Nephron (organoid): ENCODE measurements at regions not wholly inside any gene's neighbourhood (a gene's known extent, or its start where the extent isn't known, plus 50 kb on each side); places are given as distances from the start of the nearest gene placed in this dataset.

Experiments
- H3K27ac Mint-ChIP-seq, 3 experiments: 2 replicates each; pipeline ENCODE4 v1.8.0; 2020; ENCODE audit warnings: mixed read lengths in 3 of 3, mild to moderate bottlenecking in 2 of 3, moderate library complexity in 1 of 3
- H3K27me3 Mint-ChIP-seq: 2 replicates; pipeline ENCODE4 v1.8.0; 2021; ENCODE audit warnings: low read depth, mild to moderate bottlenecking, moderate library complexity, mixed read lengths
- H3K36me3 Mint-ChIP-seq: 2 replicates; pipeline ENCODE4 v1.8.0; 2020; ENCODE audit warnings: low read depth, mixed read lengths
- H3K4me1 Mint-ChIP-seq: 2 replicates; pipeline ENCODE4 v1.8.0; 2020; ENCODE audit warnings: mixed read lengths
- H3K4me3 Mint-ChIP-seq, 3 experiments: 2 replicates each; pipeline ENCODE4 v1.8.0; 2020; ENCODE audit warnings: mild to moderate bottlenecking in 3 of 3, mixed read lengths in 3 of 3, moderate library complexity in 2 of 3
- H3K9me3 Mint-ChIP-seq: 2 replicates; pipeline ENCODE4 v1.8.0; 2020; ENCODE audit warnings: mixed read lengths
- TF ChIP-seq, protein P1 (sequence below), 3 experiments: fragments of 200-600 bp; sonication (generic); IDR thresholded peaks; one replicate each; pipeline ENCODE4 v1.5.0; 2021; ENCODE audit warnings: antibody characterized with exemption in 3 of 3; ENCODE audit not compliant: unreplicated experiment in 3 of 3

DNA sequence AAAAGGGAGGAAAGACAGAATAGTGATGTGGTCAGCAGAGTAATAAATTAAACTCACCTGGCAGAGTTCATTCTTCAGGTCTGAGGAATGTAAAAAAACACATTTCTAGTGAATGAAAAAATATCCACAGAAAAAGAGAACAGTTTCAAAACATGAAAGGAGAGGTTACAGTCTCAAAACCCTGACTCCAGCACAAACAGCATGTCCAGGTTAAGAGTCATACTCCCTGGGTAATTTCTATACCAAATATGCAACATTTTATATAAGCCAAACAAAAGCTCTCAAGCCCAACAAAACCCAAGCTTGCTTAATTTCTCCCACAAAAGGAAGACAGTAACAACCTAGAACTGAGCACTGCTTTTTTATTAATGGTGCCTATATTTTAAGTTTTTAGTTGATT lies 173.0 kb downstream of the NTMT2 start:
- no peak overlapping the region for H3K27ac Mint-ChIP-seq
- H3K4me3 Mint-ChIP-seq: no peak overlapping the region
- TF ChIP-seq, protein P1, sequence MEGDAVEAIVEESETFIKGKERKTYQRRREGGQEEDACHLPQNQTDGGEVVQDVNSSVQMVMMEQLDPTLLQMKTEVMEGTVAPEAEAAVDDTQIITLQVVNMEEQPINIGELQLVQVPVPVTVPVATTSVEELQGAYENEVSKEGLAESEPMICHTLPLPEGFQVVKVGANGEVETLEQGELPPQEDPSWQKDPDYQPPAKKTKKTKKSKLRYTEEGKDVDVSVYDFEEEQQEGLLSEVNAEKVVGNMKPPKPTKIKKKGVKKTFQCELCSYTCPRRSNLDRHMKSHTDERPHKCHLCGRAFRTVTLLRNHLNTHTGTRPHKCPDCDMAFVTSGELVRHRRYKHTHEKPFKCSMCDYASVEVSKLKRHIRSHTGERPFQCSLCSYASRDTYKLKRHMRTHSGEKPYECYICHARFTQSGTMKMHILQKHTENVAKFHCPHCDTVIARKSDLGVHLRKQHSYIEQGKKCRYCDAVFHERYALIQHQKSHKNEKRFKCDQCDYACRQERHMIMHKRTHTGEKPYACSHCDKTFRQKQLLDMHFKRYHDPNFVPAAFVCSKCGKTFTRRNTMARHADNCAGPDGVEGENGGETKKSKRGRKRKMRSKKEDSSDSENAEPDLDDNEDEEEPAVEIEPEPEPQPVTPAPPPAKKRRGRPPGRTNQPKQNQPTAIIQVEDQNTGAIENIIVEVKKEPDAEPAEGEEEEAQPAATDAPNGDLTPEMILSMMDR (IDR thresholded peaks at IDR 0.05; ENCODE audit: unreplicated experiment in 3 of 3): no peak
- peaks cover 4% of the 10 kb centered on the region for H3K4me1 Mint-ChIP-seq
- H3K36me3 Mint-ChIP-seq: no peaks in the 10 kb centered on the region
- no peaks in the 10 kb centered on the region for H3K27me3 Mint-ChIP-seq
- peaks cover 3% of the 10 kb centered on the region for H3K9me3 Mint-ChIP-seq

DNA sequence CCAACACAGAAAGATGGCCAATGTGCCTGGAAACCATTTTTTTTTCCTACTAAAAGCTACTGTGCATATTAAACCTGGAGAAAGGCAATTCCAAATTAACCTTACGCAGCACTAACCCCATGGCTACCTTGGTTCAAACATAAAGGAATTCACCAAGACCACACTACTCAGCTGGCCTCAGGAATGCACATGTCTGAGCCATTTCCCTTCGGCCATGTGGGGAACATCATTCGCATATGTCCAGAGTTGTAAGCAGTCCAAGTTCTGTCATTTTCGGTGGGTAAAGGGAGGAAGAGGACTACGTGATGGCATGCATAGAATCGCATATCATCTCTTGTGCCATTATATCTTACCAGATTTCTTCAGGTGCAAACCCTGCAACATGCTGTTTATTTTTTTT lies 175.4 kb downstream of the NTMT2 start:
- H3K36me3 Mint-ChIP-seq: no peaks in the 10 kb centered on the region
- no peak overlapping the region for H3K4me3 Mint-ChIP-seq
- H3K27me3 Mint-ChIP-seq: no peaks in the 10 kb centered on the region
- TF ChIP-seq, protein P1 (IDR thresholded peaks at IDR 0.05; ENCODE audit: unreplicated experiment in 3 of 3): no peak
- H3K27ac Mint-ChIP-seq: no peak overlapping the region
- H3K9me3 Mint-ChIP-seq: peaks cover 5% of the 10 kb centered on the region
- peaks cover 4% of the 10 kb centered on the region for H3K4me1 Mint-ChIP-seq

DNA sequence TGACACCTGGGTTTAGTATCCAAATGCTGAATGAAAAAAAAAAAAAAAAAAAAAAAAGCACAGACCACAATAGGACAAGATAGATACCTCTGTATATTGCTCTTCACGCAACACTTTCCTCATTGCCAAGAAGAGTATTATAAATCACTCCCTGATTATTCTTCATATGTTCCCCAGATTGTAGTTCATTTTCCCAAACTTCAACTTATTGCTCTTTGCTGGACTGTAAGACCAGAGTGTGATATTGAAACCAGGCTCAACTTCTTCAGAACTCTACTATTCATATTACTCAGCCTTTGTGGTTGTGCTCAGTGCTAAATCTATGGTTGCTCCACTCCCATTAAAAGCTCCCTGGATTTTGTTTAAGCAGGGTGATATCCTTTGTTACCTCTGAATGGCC lies 180.4 kb downstream of the NTMT2 start:
- Mint-ChIP-seq H3K27me3 (no peaks in the 10 kb centered on the region), H3K9me3 (peaks cover 5% of the 10 kb centered on the region), H3K4me3 (no peak overlapping the region), H3K4me1 (no peaks in the 10 kb centered on the region), H3K36me3 (no peaks in the 10 kb centered on the region), H3K27ac (no peak overlapping the region)
- TF ChIP-seq, protein P1 (IDR thresholded peaks at IDR 0.05; ENCODE audit: unreplicated experiment in 3 of 3): no peak

DNA sequence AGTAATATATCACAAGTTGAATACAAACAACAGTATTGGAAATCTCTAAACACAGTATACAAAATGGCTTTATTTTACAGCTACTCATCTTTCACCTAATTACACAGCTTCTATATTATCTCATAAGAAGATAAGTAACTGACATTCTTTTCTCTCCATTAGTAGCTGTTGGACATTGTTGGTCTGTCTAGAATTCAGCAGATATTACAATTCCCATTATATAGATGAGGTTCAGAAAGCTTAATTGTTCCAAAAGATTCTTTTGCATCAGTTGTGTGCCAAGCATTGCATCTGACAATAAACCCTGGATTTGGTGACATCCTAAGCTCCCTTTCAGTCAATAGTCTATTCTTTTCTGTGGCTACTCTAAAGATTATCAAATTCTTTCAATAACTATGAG lies 187.0 kb downstream of the NTMT2 start:
- no peaks in the 10 kb centered on the region for H3K36me3 Mint-ChIP-seq
- no peak overlapping the region for H3K4me3 Mint-ChIP-seq
- H3K4me1 Mint-ChIP-seq: peaks cover 25% of the 10 kb centered on the region
- peaks cover 2% of the 10 kb centered on the region for H3K9me3 Mint-ChIP-seq
- TF ChIP-seq, protein P1 (IDR thresholded peaks at IDR 0.05; ENCODE audit: unreplicated experiment in 3 of 3): no peak
- H3K27me3 Mint-ChIP-seq: no peaks in the 10 kb centered on the region
- H3K27ac Mint-ChIP-seq: no peak overlapping the region

DNA sequence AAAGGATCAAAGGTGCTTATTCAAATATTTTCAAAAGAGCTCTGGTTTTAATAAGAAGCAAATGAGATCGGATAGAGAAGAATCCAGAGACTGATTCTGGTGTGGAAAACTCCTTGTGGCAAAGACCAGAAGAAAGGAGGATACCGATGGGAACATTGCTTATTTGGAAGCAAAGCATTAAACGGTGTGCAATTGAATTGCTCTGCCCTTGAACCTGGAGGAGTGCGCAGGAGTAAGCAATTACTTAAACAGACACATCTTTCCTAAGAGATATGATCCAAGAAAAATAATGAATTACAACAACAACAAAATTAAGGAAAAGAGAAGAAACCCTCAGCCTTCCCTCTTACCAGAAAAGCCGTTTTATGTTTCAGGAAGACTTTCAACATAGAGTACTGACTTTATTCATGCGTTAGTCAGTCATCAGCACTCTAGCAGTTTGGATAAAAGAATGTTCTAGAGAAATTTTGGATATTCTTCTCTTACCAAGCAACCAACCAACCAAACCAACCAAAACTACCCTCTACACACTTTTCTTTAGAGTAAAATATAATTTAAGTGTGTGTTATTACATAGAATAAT lies 191.7 kb downstream of the NTMT2 start:
- TF ChIP-seq, protein P1 (IDR thresholded peaks at IDR 0.05; ENCODE audit: unreplicated experiment in 3 of 3): no peak
- Mint-ChIP-seq H3K27ac (peak overlapping the region in 2 of 3 experiments; percentile 75 to 83), H3K4me1 (peaks cover 27% of the 10 kb centered on the region), H3K27me3 (peaks cover 3% of the 10 kb centered on the region), H3K4me3 (no peak overlapping the region), H3K9me3 (peaks cover 2% of the 10 kb centered on the region), H3K36me3 (no peaks in the 10 kb centered on the region)

DNA sequence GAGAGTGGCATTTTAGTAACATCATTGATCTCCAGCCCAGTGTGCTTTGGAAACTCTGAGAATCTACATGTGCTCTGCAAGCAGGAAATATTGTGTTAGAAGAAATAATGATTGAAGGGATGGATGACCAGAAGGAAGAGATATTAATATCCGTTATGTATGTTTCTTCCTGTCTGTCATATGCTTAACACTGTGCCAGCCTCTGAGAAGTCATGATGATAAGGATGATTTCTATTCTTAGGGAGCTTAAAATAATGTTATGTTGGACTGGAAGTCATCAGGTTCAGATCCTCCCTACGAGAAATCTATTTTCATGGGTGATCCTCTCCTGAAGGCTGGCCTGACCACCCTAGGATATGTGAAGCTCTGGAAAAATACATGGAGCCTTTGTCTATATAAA lies 192.4 kb upstream of the GORAB start:
- Mint-ChIP-seq H3K27me3 (peaks cover 3% of the 10 kb centered on the region), H3K4me1 (peaks cover 13% of the 10 kb centered on the region), H3K9me3 (no peaks in the 10 kb centered on the region), H3K36me3 (no peaks in the 10 kb centered on the region), H3K27ac (no peak overlapping the region), H3K4me3 (no peak overlapping the region)
- TF ChIP-seq, protein P1 (IDR thresholded peaks at IDR 0.05; ENCODE audit: unreplicated experiment in 3 of 3): no peak
